GM12878 (cell line): ENCODE measurements at regions not wholly inside any gene's neighbourhood (a gene's known extent, or its start where the extent isn't known, plus 50 kb on each side); places are given as distances from the start of the nearest gene placed in this dataset.

Source experiments
- ATAC-seq: fragments of 200-7000 bp; cut with Tn5 transposase; 3 replicates; pipeline ENCODE4 v1.9.1; 2020; ENCODE audit warnings: mild to moderate bottlenecking, moderate library complexity
- BruUV-seq: library from RNA; stranded (reverse); fragments of 400-500 nt; replicated peaks from 2 replicates; lab custom pipeline; 2021; lab: Mats Ljungman, UMichigan
- CTCF ChIA-PET: fragments of 300-600 bp; sonication (Branson Sonifier 250); formaldehyde crosslinking; extraction: SDS; loops from one replicate; lab custom pipeline; 2021; ENCODE audit warnings: inconsistent platforms; lab: Yijun Ruan, JAX
- POLR2A ChIA-PET: fragments of 350-600 bp; formaldehyde crosslinking; extraction: SDS; loops from one replicate; lab custom pipeline; 2021; ENCODE audit warnings: inconsistent platforms; lab: Charles Lee
- RAD21 ChIA-PET: fragments of 300-600 bp; sonication (Branson Sonifier 250); formaldehyde crosslinking; loops from one replicate; lab custom pipeline; 2023; ENCODE audit warnings: antibody characterized with exemption; ENCODE audit not compliant: unreplicated experiment; lab: Charles Lee
- SMC1A ChIA-PET: fragments of 300-600 bp; sonication (Branson Sonifier 250); formaldehyde crosslinking; loops from one replicate; lab custom pipeline; 2023; ENCODE audit not compliant: unreplicated experiment, uncharacterized antibody; lab: Charles Lee
- DNase-seq: peaks from one replicate; pipeline ENCODE4 v3.0.0-alpha.2; 2011; ENCODE audit warnings: low read depth, low spot score
- FAIRE-seq: peaks from 3 replicates; lab custom pipeline; 2011; peaks lifted over from hg19 to GRCh38; lab: Jason Lieb, UNC
- H2AFZ ChIP-seq: 2 replicates; pipeline ENCODE4 v1.6.0; 2011; ENCODE audit warnings: low read depth, low read length, control low read depth; ENCODE audit not compliant: control insufficient read depth
- H3K27ac ChIP-seq: 2 replicates; pipeline ENCODE4 v1.5.1; 2011; ENCODE audit warnings: control low read depth; ENCODE audit not compliant: control insufficient read depth, insufficient read depth
- H3K27me3 ChIP-seq, 2 experiments: replicated peaks in 1 of 2; 2 replicates each; pipeline versions ENCODE4 v1.6.0 to v1.6.1; 2011; ENCODE audit warnings: low read length in 1 of 2; ENCODE audit not compliant: control insufficient read depth in 2 of 2, insufficient read depth in 2 of 2
- H3K36me3 ChIP-seq, 2 experiments: 2 replicates each; pipeline ENCODE4 v1.5.1; 2011; ENCODE audit warnings: low read length in 1 of 2; ENCODE audit not compliant: control insufficient read depth in 2 of 2, insufficient read depth in 2 of 2
- H3K4me1 ChIP-seq: 2 replicates; pipeline ENCODE4 v1.6.1; 2011; ENCODE audit warnings: mild to moderate bottlenecking, low read length, moderate library complexity, mixed read lengths; ENCODE audit not compliant: control insufficient read depth, insufficient read depth
- H3K4me2 ChIP-seq: 2 replicates; pipeline ENCODE4 v1.6.0; 2011; ENCODE audit warnings: control low read depth; ENCODE audit not compliant: control insufficient read depth, insufficient read depth
- H3K4me3 ChIP-seq: fragments of 200-600 bp; sonication (generic); 2 replicates; pipeline ENCODE4 v1.5.1; 2016
- H3K79me2 ChIP-seq: 2 replicates; pipeline ENCODE4 v1.6.0; 2011; ENCODE audit warnings: low read length; ENCODE audit not compliant: control insufficient read depth, insufficient read depth
- H3K9ac ChIP-seq: 2 replicates; pipeline ENCODE4 v1.8.0; 2011; ENCODE audit warnings: low read length, control low read depth, mixed read lengths; ENCODE audit not compliant: control insufficient read depth, insufficient read depth
- H3K9me3 ChIP-seq: replicated peaks from 3 replicates; pipeline ENCODE4 v1.5.1; 2011; ENCODE audit warnings: mild to moderate bottlenecking, low read length; ENCODE audit not compliant: control insufficient read depth, insufficient read depth
- H4K20me1 ChIP-seq: 2 replicates; pipeline ENCODE4 v1.6.0; 2011; ENCODE audit not compliant: control insufficient read depth, insufficient read depth
- ATF7 ChIP-seq: fragments of 450-650 bp; IDR thresholded peaks from 2 replicates; pipeline ENCODE4 v1.6.1; 2016; ENCODE audit warnings: low read depth, mild to moderate bottlenecking
- BRCA1 ChIP-seq: IDR thresholded peaks from 2 replicates; pipeline ENCODE4 v1.6.1; 2011; ENCODE audit warnings: low read depth, low read length, improper control_type of control experiment
- EGR1 ChIP-seq, 2 experiments: IDR thresholded peaks; 1 replicate in 1 of 2; 2 replicates in 1 of 2; pipeline ENCODE4 v1.6.1; 2011 to 2012; ENCODE audit warnings: low read depth in 2 of 2, low read length in 2 of 2, borderline replicate concordance in 1 of 2, mild to moderate bottlenecking in 1 of 2, moderate library complexity in 1 of 2
- ESRRA ChIP-seq: IDR thresholded peaks from 2 replicates; pipeline ENCODE4 v1.6.1; 2012; ENCODE audit warnings: mild to moderate bottlenecking, low read length, improper control_type of control experiment
- FOXM1 ChIP-seq: IDR thresholded peaks from 2 replicates; pipeline ENCODE4 v1.6.1; 2012; ENCODE audit warnings: low read depth, mild to moderate bottlenecking, inconsistent platforms, low read length, moderate library complexity
- JUNB ChIP-seq: IDR thresholded peaks from 2 replicates; pipeline ENCODE4 v1.6.1; 2016; ENCODE audit warnings: antibody characterized with exemption, mild to moderate bottlenecking
- NFXL1 ChIP-seq: fragments of 450-650 bp; IDR thresholded peaks from 2 replicates; pipeline ENCODE4 v1.6.1; 2017; ENCODE audit warnings: antibody characterized with exemption, mild to moderate bottlenecking, borderline replicate concordance
- PAX8 ChIP-seq: fragments of 450-650 bp; IDR thresholded peaks from 2 replicates; pipeline ENCODE4 v1.6.1; 2017; ENCODE audit warnings: mild to moderate bottlenecking, moderate library complexity
- RCOR1 ChIP-seq: conservative IDR thresholded peaks from 2 replicates; pipeline ENCODE4 v1.6.1; 2012; ENCODE audit warnings: low read depth, low read length, improper control_type of control experiment
- SIX5 ChIP-seq: IDR thresholded peaks from 2 replicates; pipeline ENCODE4 v1.6.1; 2011; ENCODE audit warnings: mild to moderate bottlenecking, low read depth, low read length, moderate library complexity; ENCODE audit not compliant: severe bottlenecking
- SMARCA5 ChIP-seq: fragments of 450-650 bp; IDR thresholded peaks from 2 replicates; pipeline ENCODE4 v1.6.1; 2017; ENCODE audit warnings: mild to moderate bottlenecking
- SP1 ChIP-seq: IDR thresholded peaks from one replicate; pipeline ENCODE4 v1.6.1; 2011; ENCODE audit warnings: low read depth, low read length
- STAT3 ChIP-seq: IDR thresholded peaks from 2 replicates; pipeline ENCODE4 v1.6.1; 2011; ENCODE audit warnings: low read depth, low read length, improper control_type of control experiment
- ZNF207 ChIP-seq: fragments of 450-650 bp; IDR thresholded peaks from 2 replicates; pipeline ENCODE4 v1.6.1; 2014; ENCODE audit warnings: antibody characterized with exemption, mild to moderate bottlenecking, borderline replicate concordance
- ZNF384 ChIP-seq: IDR thresholded peaks from 2 replicates; pipeline ENCODE4 v1.6.1; 2012; ENCODE audit warnings: low read depth, mild to moderate bottlenecking, low read length, improper control_type of control experiment, borderline replicate concordance
- ZZZ3 ChIP-seq: IDR thresholded peaks from 2 replicates; pipeline ENCODE4 v1.6.1; 2011; ENCODE audit warnings: low read depth; ENCODE audit not compliant: control insufficient read depth, insufficient read length
- WGBS: methylation state at CpG from one replicate; pipeline ENCODE4 v1.1.6; 2016; ENCODE audit warnings: low lambda C conversion rate; ENCODE audit not compliant: insufficient replicate concordance, insufficient coverage; ENCODE audit errors: missing lambda C conversion rate; 5-methylcytosine and 5-hydroxymethylcytosine counted together
- in situ Hi-C: fragments of 300-500 bp; cut with MboI; formaldehyde crosslinking; loops from 9 replicates; pipeline ENCODE4 v1.14.3; 2018; ENCODE audit warnings: mixed read lengths
- intact Hi-C: fragments of 100-400 bp; cut with micrococcal nuclease; formaldehyde crosslinking; loops from one replicate; pipeline ENCODE4 v1.14.2; 2022; ENCODE audit not compliant: unreplicated experiment
- TF ChIP-seq, protein P1 (sequence below): fragments of 450-650 bp; IDR thresholded peaks from 2 replicates; pipeline ENCODE4 v1.6.1; 2017; ENCODE audit warnings: mild to moderate bottlenecking, moderate library complexity
- TF ChIP-seq, protein P2 (sequence below): fragments of 450-650 bp; IDR thresholded peaks from 2 replicates; pipeline ENCODE4 v1.6.1; 2017; ENCODE audit warnings: mild to moderate bottlenecking
- TF ChIP-seq, protein P3 (sequence below): IDR thresholded peaks from 2 replicates; pipeline ENCODE4 v1.6.1; 2012; ENCODE audit warnings: low read depth, low read length, improper control_type of control experiment

DNA sequence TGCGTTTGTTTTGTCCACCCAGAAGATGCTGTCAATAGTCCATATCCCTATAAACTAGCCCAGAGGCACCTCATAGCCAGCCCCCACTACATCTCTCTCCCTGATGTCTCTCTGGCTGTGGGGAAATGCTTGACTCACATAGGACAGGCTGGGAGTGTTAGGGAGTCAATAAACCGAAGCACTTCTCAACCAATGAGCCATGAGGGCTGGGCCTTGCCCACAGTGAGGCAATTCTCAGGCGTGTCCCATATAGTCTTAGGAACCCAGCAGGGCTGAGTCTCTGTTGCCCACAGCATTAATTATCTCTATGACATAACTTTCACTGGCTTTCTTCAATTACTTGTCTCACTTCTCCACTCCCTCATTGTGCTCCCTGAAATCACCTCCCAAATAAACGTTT lies 387.3 kb upstream of the CDH11 start:
- POLR2A ChIA-PET = no interaction called here
- H3K79me2 ChIP-seq = no peaks in the 10 kb centered on the region
- no peak for DNase-seq

DNA sequence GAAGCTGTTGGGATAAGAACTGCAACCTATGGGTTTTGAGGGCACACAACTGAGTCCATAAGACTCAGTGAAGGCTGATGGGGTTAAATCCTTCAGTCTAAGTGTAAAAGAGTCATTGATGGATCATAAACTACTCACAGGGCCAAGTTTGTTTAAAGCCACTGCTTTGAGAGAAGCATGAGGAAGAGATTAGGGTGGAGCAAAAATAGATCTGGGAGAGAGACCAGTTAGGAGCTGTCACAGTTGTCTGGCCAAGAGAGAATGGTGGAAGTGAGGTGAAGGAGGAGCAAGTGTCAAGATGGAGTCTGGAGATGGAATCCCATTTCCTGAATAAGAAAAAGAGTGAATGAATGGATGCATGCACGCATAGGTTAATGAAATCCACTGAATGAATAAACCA lies 379.1 kb upstream of the CDH11 start:
- no peak overlapping the region for H3K4me3 ChIP-seq
- FAIRE-seq = no peak
- no peaks in the 10 kb centered on the region for H3K9me3 ChIP-seq
- H4K20me1 ChIP-seq = no peaks in the 10 kb centered on the region
- no TSS peak for BruUV-seq
- ChIA-PET POLR2A (no interaction called here), CTCF (no interaction called here), RAD21 (no interaction called here), SMC1A (no interaction called here)
- no peak overlapping the region for H3K27ac ChIP-seq
- intact Hi-C loops = no loop called here
- no peaks in the 10 kb centered on the region for H3K79me2 ChIP-seq
- ATAC-seq = no peak
- no peak overlapping the region for H3K9ac ChIP-seq
- DNase-seq = no peak
- no peaks in the 10 kb centered on the region for H3K27me3 ChIP-seq
- WGBS = 0% methylated on average over 1 of the region's 1 CpG
- H2AFZ ChIP-seq = no peak overlapping the region
- in situ Hi-C loops = no loop called here
- no peaks in the 10 kb centered on the region for H3K4me1 ChIP-seq
- H3K4me2 ChIP-seq = no peak overlapping the region
- H3K36me3 ChIP-seq = no peaks in the 10 kb centered on the region
- TF ChIP-seq NFXL1 = no peak
- no peak for TF ChIP-seq ESRRA
- no peak for TF ChIP-seq ATF7
- TF ChIP-seq EGR1 (IDR thresholded peaks at IDR 0.05; ENCODE audit: borderline replicate concordance in 1 of 2, low read depth in 2 of 2, low read length in 2 of 2) = no peak
- TF ChIP-seq, protein P1, sequence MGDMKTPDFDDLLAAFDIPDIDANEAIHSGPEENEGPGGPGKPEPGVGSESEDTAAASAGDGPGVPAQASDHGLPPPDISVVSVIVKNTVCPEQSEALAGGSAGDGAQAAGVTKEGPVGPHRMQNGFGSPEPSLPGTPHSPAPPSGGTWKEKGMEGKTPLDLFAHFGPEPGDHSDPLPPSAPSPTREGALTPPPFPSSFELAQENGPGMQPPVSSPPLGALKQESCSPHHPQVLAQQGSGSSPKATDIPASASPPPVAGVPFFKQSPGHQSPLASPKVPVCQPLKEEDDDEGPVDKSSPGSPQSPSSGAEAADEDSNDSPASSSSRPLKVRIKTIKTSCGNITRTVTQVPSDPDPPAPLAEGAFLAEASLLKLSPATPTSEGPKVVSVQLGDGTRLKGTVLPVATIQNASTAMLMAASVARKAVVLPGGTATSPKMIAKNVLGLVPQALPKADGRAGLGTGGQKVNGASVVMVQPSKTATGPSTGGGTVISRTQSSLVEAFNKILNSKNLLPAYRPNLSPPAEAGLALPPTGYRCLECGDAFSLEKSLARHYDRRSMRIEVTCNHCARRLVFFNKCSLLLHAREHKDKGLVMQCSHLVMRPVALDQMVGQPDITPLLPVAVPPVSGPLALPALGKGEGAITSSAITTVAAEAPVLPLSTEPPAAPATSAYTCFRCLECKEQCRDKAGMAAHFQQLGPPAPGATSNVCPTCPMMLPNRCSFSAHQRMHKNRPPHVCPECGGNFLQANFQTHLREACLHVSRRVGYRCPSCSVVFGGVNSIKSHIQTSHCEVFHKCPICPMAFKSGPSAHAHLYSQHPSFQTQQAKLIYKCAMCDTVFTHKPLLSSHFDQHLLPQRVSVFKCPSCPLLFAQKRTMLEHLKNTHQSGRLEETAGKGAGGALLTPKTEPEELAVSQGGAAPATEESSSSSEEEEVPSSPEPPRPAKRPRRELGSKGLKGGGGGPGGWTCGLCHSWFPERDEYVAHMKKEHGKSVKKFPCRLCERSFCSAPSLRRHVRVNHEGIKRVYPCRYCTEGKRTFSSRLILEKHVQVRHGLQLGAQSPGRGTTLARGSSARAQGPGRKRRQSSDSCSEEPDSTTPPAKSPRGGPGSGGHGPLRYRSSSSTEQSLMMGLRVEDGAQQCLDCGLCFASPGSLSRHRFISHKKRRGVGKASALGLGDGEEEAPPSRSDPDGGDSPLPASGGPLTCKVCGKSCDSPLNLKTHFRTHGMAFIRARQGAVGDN = no peak
- TF ChIP-seq SP1 = no peak
- TF ChIP-seq, protein P2, sequence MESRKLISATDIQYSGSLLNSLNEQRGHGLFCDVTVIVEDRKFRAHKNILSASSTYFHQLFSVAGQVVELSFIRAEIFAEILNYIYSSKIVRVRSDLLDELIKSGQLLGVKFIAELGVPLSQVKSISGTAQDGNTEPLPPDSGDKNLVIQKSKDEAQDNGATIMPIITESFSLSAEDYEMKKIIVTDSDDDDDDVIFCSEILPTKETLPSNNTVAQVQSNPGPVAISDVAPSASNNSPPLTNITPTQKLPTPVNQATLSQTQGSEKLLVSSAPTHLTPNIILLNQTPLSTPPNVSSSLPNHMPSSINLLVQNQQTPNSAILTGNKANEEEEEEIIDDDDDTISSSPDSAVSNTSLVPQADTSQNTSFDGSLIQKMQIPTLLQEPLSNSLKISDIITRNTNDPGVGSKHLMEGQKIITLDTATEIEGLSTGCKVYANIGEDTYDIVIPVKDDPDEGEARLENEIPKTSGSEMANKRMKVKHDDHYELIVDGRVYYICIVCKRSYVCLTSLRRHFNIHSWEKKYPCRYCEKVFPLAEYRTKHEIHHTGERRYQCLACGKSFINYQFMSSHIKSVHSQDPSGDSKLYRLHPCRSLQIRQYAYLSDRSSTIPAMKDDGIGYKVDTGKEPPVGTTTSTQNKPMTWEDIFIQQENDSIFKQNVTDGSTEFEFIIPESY = no peak
- no peak for TF ChIP-seq BRCA1
- no peak for TF ChIP-seq SMARCA5
- no peak for TF ChIP-seq STAT3

More for the DNA sequence above, 387.3 kb upstream of the CDH11 start:
- no peak overlapping the region for H3K27ac ChIP-seq
- RAD21 ChIA-PET = no interaction called here
- 2% methylated on average over 4 of the region's 4 CpGs for WGBS
- FAIRE-seq (no peak), ATAC-seq (no peak)
- in situ Hi-C loops = no loop called here
- H3K9ac ChIP-seq = no peak overlapping the region
- no peak overlapping the region for H3K4me3 ChIP-seq
- no TSS peak for BruUV-seq
- H3K4me2 ChIP-seq = no peak overlapping the region
- no peak for TF ChIP-seq JUNB
- no peak for TF ChIP-seq RCOR1
- TF ChIP-seq FOXM1 = no peak
- no peak for TF ChIP-seq ZZZ3
- TF ChIP-seq, protein P3, sequence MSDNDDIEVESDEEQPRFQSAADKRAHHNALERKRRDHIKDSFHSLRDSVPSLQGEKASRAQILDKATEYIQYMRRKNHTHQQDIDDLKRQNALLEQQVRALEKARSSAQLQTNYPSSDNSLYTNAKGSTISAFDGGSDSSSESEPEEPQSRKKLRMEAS = no peak
- TF ChIP-seq SIX5 = no peak
- no peak for TF ChIP-seq ZNF207
- TF ChIP-seq PAX8 = no peak
- TF ChIP-seq ZNF384 = no peak
- TF ChIP-seq, all 136 proteins: peak for 0
- no peaks in the 10 kb centered on the region for H4K20me1 ChIP-seq
- H3K27me3 ChIP-seq = no peaks in the 10 kb centered on the region
- H3K4me1 ChIP-seq = no peaks in the 10 kb centered on the region
- H3K9me3 ChIP-seq = no peaks in the 10 kb centered on the region
- ChIA-PET SMC1A (no interaction called here), CTCF (no interaction called here)
- no peaks in the 10 kb centered on the region for H3K36me3 ChIP-seq
- H2AFZ ChIP-seq = no peak overlapping the region
- intact Hi-C loops = no loop called here
